Limb (tissue), 2 donors: ENCODE measurements at regions not wholly inside any gene's neighbourhood (a gene's known extent, or its start where the extent isn't known, plus 50 kb on each side); places are given as distances from the start of the nearest gene placed in this dataset.

Source experiments
- DNase-seq, 2 donors: peaks; one replicate each; pipeline ENCODE4 v3.0.0-alpha.2; 2016; ENCODE audit errors: extremely low spot score in 2 of 2

- no peak for DNase-seq
Measured at GRCh38 chr1:38719880-38720279, 139.7 kb downstream of the RRAGC start.

- no peak for DNase-seq
Measured at GRCh38 chr1:38718031-38718430, 141.5 kb downstream of the RRAGC start.

- DNase-seq, result no peak
Measured at GRCh38 chr1:38716229-38716628, 143.3 kb downstream of the RRAGC start.

GRCh38 chr1:38715415-38715814 lies 144.2 kb downstream of the RRAGC start:
- no peak for DNase-seq

GRCh38 chr1:38712046-38712445 lies 147.5 kb downstream of the RRAGC start:
- no peak for DNase-seq

- DNase-seq, result no peak
Measured at GRCh38 chr1:38708701-38709258, 150.8 kb downstream of the RRAGC start.

GRCh38 chr1:38701088-38701487 lies 158.5 kb downstream of the RRAGC start:
- DNase-seq, result no peak

GRCh38 chr1:38700077-38700470 lies 159.5 kb downstream of the RRAGC start:
- DNase-seq, result no peak

GRCh38 chr1:38699330-38700076 lies 160.1 kb downstream of the RRAGC start:
- DNase-seq, result no peak

GRCh38 chr1:38697387-38697786 lies 162.2 kb downstream of the RRAGC start:
- no peak for DNase-seq

- no peak for DNase-seq
Measured at GRCh38 chr1:38696371-38696770, 163.2 kb downstream of the RRAGC start.

GRCh38 chr1:38693759-38694158 lies 165.8 kb downstream of the RRAGC start:
- no peak for DNase-seq

- no peak for DNase-seq
Measured at GRCh38 chr1:38693031-38693430, 166.5 kb downstream of the RRAGC start.

- no peak for DNase-seq
Measured at GRCh38 chr1:38690790-38691449, 168.7 kb downstream of the RRAGC start.

GRCh38 chr1:38686927-38687255 lies 172.7 kb downstream of the RRAGC start:
- no peak for DNase-seq

- DNase-seq, result no peak
Measured at GRCh38 chr1:38686167-38686926, 173.2 kb downstream of the RRAGC start.

- no peak for DNase-seq
Measured at GRCh38 chr1:38685388-38685787, 174.2 kb downstream of the RRAGC start.

- DNase-seq, result no peak
Measured at GRCh38 chr1:38680801-38681510, 178.6 kb downstream of the RRAGC start.

GRCh38 chr1:38677756-38678155 lies 181.8 kb downstream of the RRAGC start:
- no peak for DNase-seq

- DNase-seq, result no peak
Measured at GRCh38 chr1:38677311-38677710, 182.3 kb downstream of the RRAGC start.

GRCh38 chr1:38672692-38673091 lies 186.9 kb downstream of the RRAGC start:
- no peak for DNase-seq

GRCh38 chr1:38671221-38671620 lies 188.4 kb downstream of the RRAGC start:
- DNase-seq, result no peak
